H9 (cell line): ENCODE measurements at regions not wholly inside any gene's neighbourhood (a gene's known extent, or its start where the extent isn't known, plus 50 kb on each side); places are given as distances from the start of the nearest gene placed in this dataset.

Experiments used
- DNase-seq: peaks from one replicate; pipeline ENCODE4 v3.0.0-alpha.2; 2017
- H2AFZ ChIP-seq: one replicate; pipeline ENCODE4 v1.6.1; 2013; ENCODE audit warnings: mild to moderate bottlenecking, low read length, control low read depth, moderate library complexity
- H2AK5ac ChIP-seq: 2 replicates; pipeline ENCODE4 v1.6.1; 2013; ENCODE audit warnings: low read length, control low read depth, mixed read lengths; ENCODE audit not compliant: insufficient read length
- H2BK120ac ChIP-seq: one replicate; pipeline ENCODE4 v1.6.1; 2013; ENCODE audit warnings: low read depth, mild to moderate bottlenecking, low read length, control low read depth, inconsistent platforms; ENCODE audit not compliant: poor library complexity, severe bottlenecking
- H2BK12ac ChIP-seq: 2 replicates; pipeline ENCODE4 v1.6.1; 2013; ENCODE audit warnings: low read length, control low read depth, mixed read lengths, low read depth; ENCODE audit not compliant: insufficient read length
- H2BK15ac ChIP-seq: 2 replicates; pipeline ENCODE4 v1.6.1; 2013; ENCODE audit warnings: low read depth, low read length, control low read depth
- H2BK20ac ChIP-seq: one replicate; pipeline ENCODE4 v1.6.1; 2013; ENCODE audit warnings: low read depth, mild to moderate bottlenecking, low read length, control low read depth, inconsistent platforms; ENCODE audit not compliant: poor library complexity, severe bottlenecking
- H2BK5ac ChIP-seq: 2 replicates; pipeline ENCODE4 v1.6.1; 2013; ENCODE audit warnings: low read length, control low read depth, mixed read lengths; ENCODE audit not compliant: insufficient read length
- H3K14ac ChIP-seq: 2 replicates; pipeline ENCODE4 v1.6.1; 2013; ENCODE audit warnings: low read length, control low read depth; ENCODE audit not compliant: insufficient read depth
- H3K18ac ChIP-seq: 2 replicates; pipeline ENCODE4 v1.6.1; 2013; ENCODE audit warnings: low read depth, mild to moderate bottlenecking, mixed read lengths, low read length, control low read depth; ENCODE audit not compliant: insufficient read length
- H3K23ac ChIP-seq: 2 replicates; pipeline ENCODE4 v1.6.1; 2013; ENCODE audit warnings: low read length, control low read depth, mixed read lengths, low read depth; ENCODE audit not compliant: insufficient read length
- H3K23me2 ChIP-seq: 2 replicates; pipeline ENCODE4 v1.6.1; 2013; ENCODE audit warnings: low read depth, mild to moderate bottlenecking, mixed read lengths, low read length, control low read depth; ENCODE audit not compliant: insufficient read length, poor library complexity, severe bottlenecking
- H3K27ac ChIP-seq: 2 replicates; pipeline ENCODE4 v1.5.1; 2013; ENCODE audit warnings: low read length, control low read depth, mixed read lengths, low read depth; ENCODE audit not compliant: insufficient read length
- H3K27me3 ChIP-seq: 2 replicates; pipeline ENCODE4 v1.6.1; 2013; ENCODE audit warnings: low read length, control low read depth, inconsistent platforms; ENCODE audit not compliant: insufficient read depth
- H3K4ac ChIP-seq: 2 replicates; pipeline ENCODE4 v1.6.1; 2013; ENCODE audit warnings: low read depth, mild to moderate bottlenecking, control low read depth, inconsistent platforms, low read length, moderate library complexity
- H3K4me1 ChIP-seq: 2 replicates; pipeline ENCODE4 v1.6.1; 2013; ENCODE audit warnings: low read length, control low read depth, inconsistent platforms; ENCODE audit not compliant: insufficient read depth
- H3K4me2 ChIP-seq: 2 replicates; pipeline ENCODE4 v1.6.1; 2013; ENCODE audit warnings: low read length, control low read depth, mixed read lengths; ENCODE audit not compliant: insufficient read length, insufficient read depth
- H3K56ac ChIP-seq: 2 replicates; pipeline ENCODE4 v1.6.1; 2013; ENCODE audit warnings: low read depth, mild to moderate bottlenecking, mixed read lengths, low read length, control low read depth; ENCODE audit not compliant: insufficient read length
- H3K79me1 ChIP-seq: 2 replicates; pipeline ENCODE4 v1.6.1; 2013; ENCODE audit warnings: low read depth, mild to moderate bottlenecking, moderate library complexity, low read length, control low read depth, inconsistent platforms; ENCODE audit not compliant: insufficient read depth, poor library complexity, severe bottlenecking
- H3K79me2 ChIP-seq: 2 replicates; pipeline ENCODE4 v1.6.1; 2013; ENCODE audit warnings: low read length, control low read depth, inconsistent platforms; ENCODE audit not compliant: insufficient read depth
- H3K9ac ChIP-seq: 2 replicates; pipeline ENCODE4 v1.6.1; 2013; ENCODE audit warnings: low read length, control low read depth, mixed read lengths; ENCODE audit not compliant: insufficient read length; ENCODE audit errors: extremely low read depth
- H3K9me3 ChIP-seq: one replicate; pipeline ENCODE4 v1.6.1; 2013; ENCODE audit warnings: low read depth, low read length, inconsistent platforms; ENCODE audit not compliant: control insufficient read depth
- H3T11ph ChIP-seq: one replicate; pipeline ENCODE4 v1.6.1; 2013; ENCODE audit warnings: mild to moderate bottlenecking, low read length, control low read depth, inconsistent platforms
- H4K20me1 ChIP-seq: one replicate; pipeline ENCODE4 v1.6.1; 2013; ENCODE audit not compliant: control insufficient read depth, insufficient read length, insufficient read depth
- H4K5ac ChIP-seq: 2 replicates; pipeline ENCODE4 v1.6.1; 2013; ENCODE audit warnings: low read depth, mild to moderate bottlenecking, mixed read lengths, low read length, control low read depth; ENCODE audit not compliant: insufficient read length
- H4K8ac ChIP-seq: replicated peaks from 2 replicates; pipeline ENCODE4 v1.6.1; 2013; ENCODE audit warnings: low read length, control low read depth, mixed read lengths, low read depth; ENCODE audit not compliant: insufficient read length
- H4K91ac ChIP-seq: 2 replicates; pipeline ENCODE4 v1.6.1; 2013; ENCODE audit warnings: low read depth, mild to moderate bottlenecking, moderate library complexity, mixed read lengths, low read length, control low read depth; ENCODE audit not compliant: insufficient read length
- H3K27ac Mint-ChIP-seq, 3 experiments: 2 replicates in 2 of 3; 3 replicates in 1 of 3; pipeline ENCODE4 v1.8.0; 2020 to 2021; ENCODE audit warnings: mixed read lengths in 3 of 3, mild to moderate bottlenecking in 1 of 3, moderate library complexity in 1 of 3
- H3K27me3 Mint-ChIP-seq: 2 replicates; pipeline ENCODE4 v1.8.0; 2021; ENCODE audit warnings: low read depth, mild to moderate bottlenecking, moderate library complexity, mixed read lengths
- H3K36me3 Mint-ChIP-seq, 3 experiments: 2 replicates in 2 of 3; 3 replicates in 1 of 3; pipeline ENCODE4 v1.8.0; 2020 to 2021; ENCODE audit warnings: low read depth in 3 of 3, mixed read lengths in 3 of 3; ENCODE audit not compliant: insufficient read depth in 1 of 3
- H3K4me1 Mint-ChIP-seq, 2 experiments: 2 replicates each; pipeline ENCODE4 v1.8.0; 2020; ENCODE audit warnings: mixed read lengths in 2 of 2
- H3K4me3 Mint-ChIP-seq, 2 experiments: 2 replicates in 1 of 2; 3 replicates in 1 of 2; pipeline ENCODE4 v1.8.0; 2020 to 2021; ENCODE audit warnings: mild to moderate bottlenecking in 2 of 2, mixed read lengths in 2 of 2, moderate library complexity in 1 of 2
- H3K9me3 Mint-ChIP-seq, 2 experiments: 2 replicates in 1 of 2; 3 replicates in 1 of 2; pipeline ENCODE4 v1.8.0; 2020; ENCODE audit warnings: mild to moderate bottlenecking in 2 of 2, mixed read lengths in 2 of 2, moderate library complexity in 1 of 2
- CTCF ChIP-seq: fragments of 200-600 bp; sonication (generic); conservative IDR thresholded peaks from 3 replicates; pipeline ENCODE4 v1.8.0; 2021; ENCODE audit warnings: antibody characterized with exemption, mild to moderate bottlenecking
- whole genome bisulfite sequencing: extraction: QIAGEN DNeasy Blood & Tissue Kit; methylation state at CpG from one replicate; pipeline ENCODE4 v1.1.7; 2013; ENCODE audit warnings: missing lambda C conversion rate, low lambda C conversion rate, mixed read lengths; ENCODE audit not compliant: insufficient read length; ENCODE audit errors: extremely low coverage; 5-methylcytosine and 5-hydroxymethylcytosine counted together

DNA sequence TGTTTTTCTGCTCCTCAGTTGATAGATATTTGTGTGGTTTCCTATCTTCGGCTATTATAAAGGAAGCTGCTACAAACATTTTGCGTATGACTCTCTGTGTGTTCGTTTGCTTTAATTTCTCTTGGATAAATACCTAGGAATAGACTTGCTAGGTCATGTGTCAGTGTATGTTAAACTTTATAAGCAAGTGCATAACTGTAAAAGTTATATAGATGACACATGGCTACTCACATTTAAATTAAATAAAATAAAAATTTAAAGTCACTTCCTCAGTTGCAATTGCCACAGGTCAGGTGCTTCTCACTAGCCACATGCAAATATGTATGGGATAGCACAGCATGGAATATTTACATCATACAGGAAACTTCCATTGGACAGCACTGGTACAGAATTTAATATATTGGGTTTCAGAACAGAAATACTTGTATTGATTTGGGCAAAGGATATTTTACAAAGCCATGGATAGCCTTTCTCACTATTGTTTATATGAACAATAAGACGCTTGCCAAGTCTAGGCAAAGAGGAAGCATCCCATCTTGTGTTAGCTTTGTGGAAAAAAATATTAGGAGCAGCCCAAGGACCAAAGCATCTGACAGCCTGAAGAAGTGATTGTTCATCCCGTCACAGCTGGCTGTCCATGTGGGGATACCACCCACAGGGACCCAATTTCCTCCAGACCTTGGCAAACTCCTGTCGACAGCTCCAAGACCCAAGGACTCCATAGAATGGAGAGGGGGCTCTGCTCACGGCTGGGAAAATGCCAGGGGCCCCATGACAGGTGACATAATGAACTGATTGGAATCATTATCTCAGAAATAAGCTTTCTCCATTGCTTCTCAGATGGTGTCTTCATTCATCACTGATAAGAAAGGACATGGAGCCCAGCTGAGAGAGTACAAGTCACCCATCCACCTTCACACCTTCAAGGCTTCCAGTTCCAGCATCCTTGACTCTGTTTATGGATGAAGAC is 196.7 kb downstream of the SH3BP4 start:
- Histone ChIP-seq H3K23ac (no peak overlapping the region), H2AFZ (no peak overlapping the region), H4K91ac (no peak overlapping the region), H3K9me3 (no peaks in the 10 kb centered on the region), H3K27me3 (0 out of 2 replicates have a peak, but pooled peaks cover 1% of the 10 kb centered on the region), H2BK20ac (no peak overlapping the region), H4K20me1 (no peaks in the 10 kb centered on the region), H3K18ac (no peak overlapping the region), H2BK15ac (no peak overlapping the region), H3K4ac (no peak overlapping the region), H4K8ac (no peak overlapping the region), H3K79me2 (no peaks in the 10 kb centered on the region), H3K23me2 (no peaks in the 10 kb centered on the region), H2BK120ac (no peak overlapping the region), H3T11ph (no peak overlapping the region), H3K9ac (no peak overlapping the region), H3K14ac (no peak overlapping the region), H3K56ac (no peak overlapping the region), H3K27ac (no peak overlapping the region), H3K4me2 (no peak overlapping the region), H2BK12ac (no peak overlapping the region), H4K5ac (no peak overlapping the region), H2AK5ac (no peak overlapping the region), H2BK5ac (no peak overlapping the region), H3K4me1 (no peaks in the 10 kb centered on the region), H3K79me1 (no peaks in the 10 kb centered on the region)
- H3K4me3 Mint-ChIP-seq = no peak overlapping the region
- peaks cover 54% of the 10 kb centered on the region for H3K27me3 Mint-ChIP-seq
- TF ChIP-seq CTCF = no peak
- peaks cover 9 to 11% of the 10 kb centered on the region in 2 experiments for H3K4me1 Mint-ChIP-seq
- DNase-seq = no peak
- no CpG with 5 or more reads among the region's 7 CpGs for WGBS
- H3K9me3 Mint-ChIP-seq = no peaks in the 10 kb centered on the region
- H3K27ac Mint-ChIP-seq = no peak overlapping the region
- no peaks in the 10 kb centered on the region for H3K36me3 Mint-ChIP-seq
